AG04450 (cell line): ENCODE measurements at regions not wholly inside any gene's neighbourhood (a gene's known extent, or its start where the extent isn't known, plus 50 kb on each side); places are given as distances from the start of the nearest gene placed in this dataset.

ENCODE experiments used
- CTCF ChIA-PET: fragments of 300-600, 350-600 bp; formaldehyde crosslinking; extraction: SDS; loops from one replicate; lab custom pipeline; 2022; ENCODE audit warnings: antibody characterized with exemption, inconsistent platforms; lab: Charles Lee
- POLR2A ChIA-PET: fragments of 350-600 bp; formaldehyde crosslinking; extraction: SDS; loops from one replicate; lab custom pipeline; 2021; ENCODE audit warnings: antibody characterized with exemption, inconsistent platforms; lab: Yijun Ruan, JAX
- DNase-seq: peaks from one replicate; pipeline ENCODE4 v3.0.0-alpha.2; 2011; ENCODE audit warnings: low read depth, low spot score
- H3K27ac ChIP-seq: one replicate; pipeline ENCODE4 v1.5.1; 2012; ENCODE audit warnings: low read depth, low read length, control low read depth
- H3K27me3 ChIP-seq: one replicate; pipeline ENCODE4 v1.6.0; 2012; ENCODE audit warnings: low read length; ENCODE audit not compliant: control insufficient read depth, insufficient read depth
- H3K4me3 ChIP-seq: 2 replicates; pipeline ENCODE4 v1.5.1; 2011; ENCODE audit warnings: mild to moderate bottlenecking, low read depth, low read length, control low read depth
- H3K9me3 ChIP-seq: 2 replicates; pipeline ENCODE4 v1.5.1; 2012; ENCODE audit warnings: low read length; ENCODE audit not compliant: control insufficient read depth, insufficient read depth
- TF ChIP-seq, protein P1 (sequence below): IDR thresholded peaks from 2 replicates; pipeline ENCODE4 v1.5.1; 2011; ENCODE audit warnings: low read depth, low read length, control low read depth, inconsistent platforms

DNA sequence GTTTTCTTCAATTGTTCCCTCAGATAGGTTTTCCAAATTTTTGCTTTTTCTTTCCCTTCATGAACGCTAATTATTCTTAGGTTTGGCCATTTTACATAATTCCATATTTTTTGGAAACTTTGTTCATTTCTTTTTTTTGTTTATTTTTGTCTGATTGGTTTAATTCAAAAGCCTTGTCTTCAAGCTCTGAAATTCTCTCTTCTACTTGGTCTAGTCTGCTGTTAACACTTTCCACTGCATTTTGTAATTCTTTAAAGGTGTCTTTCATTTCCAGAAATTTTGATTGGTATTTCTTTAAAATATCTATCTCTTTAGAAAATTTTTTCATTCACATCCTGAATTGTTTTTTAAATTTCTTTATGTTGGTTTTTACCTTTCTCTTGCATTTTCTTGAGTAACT, 63.9 kb upstream of the VLDLR start:
- DNase-seq, result no peak
- no peak overlapping the region for H3K4me3 ChIP-seq
- POLR2A ChIA-PET, result interaction anchor here (1.1 kb wide), 1 partner anchor 80 kb away, joined by 3 read pairs; no protein-coding TSS in a partner anchor
- CTCF ChIA-PET, result no interaction called here
- no peaks in the 10 kb centered on the region for H3K9me3 ChIP-seq
- no peaks in the 10 kb centered on the region for H3K27me3 ChIP-seq
- no peak overlapping the region for H3K27ac ChIP-seq
- TF ChIP-seq, protein P1, sequence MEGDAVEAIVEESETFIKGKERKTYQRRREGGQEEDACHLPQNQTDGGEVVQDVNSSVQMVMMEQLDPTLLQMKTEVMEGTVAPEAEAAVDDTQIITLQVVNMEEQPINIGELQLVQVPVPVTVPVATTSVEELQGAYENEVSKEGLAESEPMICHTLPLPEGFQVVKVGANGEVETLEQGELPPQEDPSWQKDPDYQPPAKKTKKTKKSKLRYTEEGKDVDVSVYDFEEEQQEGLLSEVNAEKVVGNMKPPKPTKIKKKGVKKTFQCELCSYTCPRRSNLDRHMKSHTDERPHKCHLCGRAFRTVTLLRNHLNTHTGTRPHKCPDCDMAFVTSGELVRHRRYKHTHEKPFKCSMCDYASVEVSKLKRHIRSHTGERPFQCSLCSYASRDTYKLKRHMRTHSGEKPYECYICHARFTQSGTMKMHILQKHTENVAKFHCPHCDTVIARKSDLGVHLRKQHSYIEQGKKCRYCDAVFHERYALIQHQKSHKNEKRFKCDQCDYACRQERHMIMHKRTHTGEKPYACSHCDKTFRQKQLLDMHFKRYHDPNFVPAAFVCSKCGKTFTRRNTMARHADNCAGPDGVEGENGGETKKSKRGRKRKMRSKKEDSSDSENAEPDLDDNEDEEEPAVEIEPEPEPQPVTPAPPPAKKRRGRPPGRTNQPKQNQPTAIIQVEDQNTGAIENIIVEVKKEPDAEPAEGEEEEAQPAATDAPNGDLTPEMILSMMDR, result no peak

DNA sequence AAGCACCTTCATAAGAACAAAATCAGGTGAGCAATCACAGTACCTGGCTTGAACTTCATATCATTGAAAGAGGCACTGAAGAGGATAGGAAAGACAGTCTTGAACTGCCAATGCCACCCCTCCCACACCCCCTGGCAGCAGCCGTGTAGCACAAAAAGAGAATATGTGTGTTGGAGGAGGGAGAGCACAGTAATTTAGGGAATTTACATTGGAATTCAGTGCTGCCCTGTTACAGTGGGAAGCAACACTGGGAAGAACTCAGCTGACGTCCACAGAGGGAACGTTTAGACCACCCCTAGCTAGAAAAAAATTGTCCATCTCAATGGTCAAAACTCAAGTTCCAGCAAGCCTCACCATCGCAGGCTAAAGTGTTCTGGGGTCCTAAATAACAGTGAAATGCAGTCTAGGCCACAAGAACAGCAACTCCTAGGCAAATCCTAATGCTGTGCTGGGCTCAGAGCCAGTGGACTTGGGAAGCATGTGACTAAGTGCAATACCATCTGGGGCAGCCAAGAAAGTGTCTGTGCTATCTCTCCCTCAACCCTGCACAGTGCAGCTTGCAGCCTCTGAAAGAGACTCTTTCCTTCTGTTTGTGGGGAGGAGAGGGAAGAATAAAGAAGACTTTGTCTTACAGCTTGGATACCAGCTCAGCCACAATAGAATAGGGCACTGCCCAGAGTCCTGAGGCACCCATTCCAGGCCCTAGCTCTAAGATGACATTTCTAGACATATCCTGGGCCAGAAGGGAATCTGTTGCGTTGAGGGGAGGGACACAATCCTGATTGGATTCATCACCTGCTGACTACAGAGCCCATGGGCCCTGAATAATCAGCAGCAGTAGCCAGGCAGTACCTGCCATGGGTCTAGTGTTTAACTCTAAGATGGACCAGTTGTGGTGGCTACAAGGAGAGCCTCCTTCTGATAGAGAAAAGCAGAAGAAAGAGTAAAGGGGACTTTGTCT, 62.1 kb upstream of the VLDLR start:
- POLR2A ChIA-PET, result no interaction called here
- Histone ChIP-seq H3K27me3 (no peaks in the 10 kb centered on the region), H3K4me3 (no peak overlapping the region), H3K27ac (peak overlapping the region; percentile 80), H3K9me3 (no peaks in the 10 kb centered on the region)
- CTCF ChIA-PET, result no interaction called here
- DNase-seq, result peak; percentile 87
- TF ChIP-seq, protein P1, result no peak

DNA sequence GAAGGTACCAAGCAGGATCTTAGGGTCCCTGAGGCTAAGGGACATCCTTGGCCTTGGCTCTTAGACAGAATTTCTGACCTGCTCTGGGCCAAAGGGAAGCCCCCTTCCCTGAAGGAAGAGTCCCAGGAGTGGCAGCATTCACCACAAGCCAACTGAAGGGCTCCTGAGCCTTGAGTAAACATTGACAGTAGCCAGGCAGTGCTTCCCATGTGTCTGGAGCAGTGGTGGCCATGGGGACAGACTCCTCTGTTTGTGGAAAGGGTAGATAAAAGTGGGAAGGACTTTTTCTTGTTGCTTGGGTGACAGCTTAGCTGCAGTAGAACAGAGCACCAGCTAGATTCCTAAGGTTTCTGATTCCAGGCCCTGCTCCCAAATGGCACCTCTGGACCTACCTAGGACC, 61.4 kb upstream of the VLDLR start:
- no peak for DNase-seq
- TF ChIP-seq, protein P1, result no peak
- Histone ChIP-seq H3K4me3 (no peak overlapping the region), H3K9me3 (no peaks in the 10 kb centered on the region), H3K27ac (peak overlapping the region; percentile 80), H3K27me3 (no peaks in the 10 kb centered on the region)
- POLR2A ChIA-PET, result no interaction called here
- CTCF ChIA-PET, result no interaction called here

DNA sequence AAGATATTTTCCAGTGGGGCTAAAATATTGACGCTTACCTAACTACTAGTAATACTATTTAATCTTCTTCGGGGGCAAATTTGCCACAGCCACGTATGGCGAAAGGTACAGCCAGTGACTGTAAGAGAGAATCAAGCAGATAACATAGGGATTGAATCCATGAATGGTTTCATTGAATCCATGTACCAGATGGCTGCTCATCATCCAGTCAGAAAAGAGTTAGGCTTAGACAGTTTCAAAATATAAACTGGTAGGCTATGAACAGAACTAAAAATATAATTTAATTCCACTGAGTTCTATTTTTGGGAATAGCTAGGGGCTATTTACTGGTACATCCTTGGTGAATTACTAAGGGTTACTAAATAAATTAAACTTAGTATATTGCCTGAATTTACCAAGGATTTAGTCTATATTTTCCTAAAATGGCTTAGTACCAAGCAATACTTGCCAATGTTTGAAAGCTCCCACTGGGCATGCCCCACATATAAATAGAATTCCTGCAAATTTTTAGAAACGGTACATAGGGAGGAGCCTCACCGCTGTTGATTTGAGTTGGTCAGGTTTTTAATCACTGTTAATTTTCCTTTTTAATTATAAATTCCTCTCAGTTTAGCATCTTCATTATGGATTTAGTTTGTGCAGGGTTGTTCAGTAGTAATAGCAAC, 55.8 kb upstream of the VLDLR start:
- Histone ChIP-seq H3K9me3 (no peaks in the 10 kb centered on the region), H3K27me3 (no peaks in the 10 kb centered on the region), H3K4me3 (no peak overlapping the region), H3K27ac (no peak overlapping the region)
- DNase-seq, result no peak
- ChIA-PET POLR2A (no interaction called here), CTCF (no interaction called here)
- TF ChIP-seq, protein P1, result no peak

DNA sequence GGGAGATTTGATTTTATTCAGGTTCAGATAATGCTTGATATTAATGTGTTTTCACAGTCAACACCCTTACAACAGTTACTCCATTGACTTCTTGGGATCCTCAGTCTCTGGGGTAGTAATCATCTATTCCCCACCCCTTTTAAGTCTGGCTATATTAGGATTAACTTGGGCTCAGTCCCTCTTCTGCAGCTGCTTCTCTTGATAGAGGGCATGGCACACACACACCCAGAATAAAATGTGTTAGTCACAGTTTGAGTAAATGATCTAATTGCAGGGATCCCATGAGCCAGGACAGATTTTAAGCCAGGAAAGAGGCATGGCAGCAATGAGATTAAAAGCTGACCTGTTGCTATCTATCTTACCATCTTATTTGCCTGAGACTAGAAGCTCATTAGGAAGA, 53.7 kb upstream of the VLDLR start:
- Histone ChIP-seq H3K9me3 (no peaks in the 10 kb centered on the region), H3K27ac (no peak overlapping the region), H3K4me3 (no peak overlapping the region), H3K27me3 (no peaks in the 10 kb centered on the region)
- no peak for DNase-seq
- ChIA-PET POLR2A (no interaction called here), CTCF (no interaction called here)
- TF ChIP-seq, protein P1, result no peak
